Hepatocyte (in vitro differentiated cells): ENCODE measurements at regions not wholly inside any gene's neighbourhood (a gene's known extent, or its start where the extent isn't known, plus 50 kb on each side); places are given as distances from the start of the nearest gene placed in this dataset.

ENCODE experiments used
- CTCF ChIP-seq: fragments of 200-600 bp; sonication (generic); IDR thresholded peaks from 2 replicates; pipeline ENCODE4 v1.5.1; 2016; ENCODE audit warnings: antibody characterized with exemption, mild to moderate bottlenecking; ENCODE audit not compliant: poor library complexity
- EZH2 ChIP-seq: fragments of 200-600 bp; sonication (generic); IDR thresholded peaks from 2 replicates; pipeline ENCODE4 v1.6.1; 2016; ENCODE audit warnings: antibody characterized with exemption, mild to moderate bottlenecking, borderline replicate concordance

GRCh38 chr7:12890586-12890985, 203.2 kb downstream of the ARL4A start:
- no peak for TF ChIP-seq CTCF
- TF ChIP-seq EZH2 = no peak
